GM23338 (cell line): ENCODE measurements at regions not wholly inside any gene's neighbourhood (a gene's known extent, or its start where the extent isn't known, plus 50 kb on each side); places are given as distances from the start of the nearest gene placed in this dataset.

Experiments used
- ATAC-seq: fragments of 200-7000 bp; cut with Tn5 transposase; 3 replicates; pipeline ENCODE4 v1.9.1; 2020
- DNase-seq: peaks from one replicate; pipeline ENCODE4 v3.0.0-alpha.2; 2015; ENCODE audit warnings: low spot score
- H2AFZ ChIP-seq: fragments of 200-600 bp; sonication (generic); 2 replicates; pipeline ENCODE4 v1.8.0; 2016; ENCODE audit warnings: antibody characterized with exemption, mild to moderate bottlenecking, moderate library complexity
- H3F3A ChIP-seq: fragments of 200-600 bp; sonication (generic); replicated peaks from 2 replicates; pipeline ENCODE4 v1.8.0; 2017; ENCODE audit warnings: antibody characterized with exemption, mixed run types, low read depth
- H3K27ac ChIP-seq: fragments of 200-600 bp; sonication (generic); 2 replicates; pipeline ENCODE4 v1.6.1; 2016; ENCODE audit warnings: low read depth
- H3K27me3 ChIP-seq: fragments of 200-600 bp; sonication (generic); 2 replicates; pipeline ENCODE4 v1.8.0; 2016; ENCODE audit warnings: mild to moderate bottlenecking, mixed run types, moderate library complexity; ENCODE audit not compliant: insufficient read depth
- H3K36me3 ChIP-seq: fragments of 200-600 bp; sonication (generic); 2 replicates; pipeline ENCODE4 v1.8.0; 2016; ENCODE audit warnings: mild to moderate bottlenecking; ENCODE audit not compliant: insufficient read depth
- H3K4me1 ChIP-seq: fragments of 200-600 bp; sonication (generic); 2 replicates; pipeline ENCODE4 v1.8.0; 2016; ENCODE audit warnings: mild to moderate bottlenecking, moderate library complexity; ENCODE audit not compliant: insufficient read depth
- H3K4me2 ChIP-seq: fragments of 200-600 bp; sonication (generic); 2 replicates; pipeline ENCODE4 v1.7.1; 2017; ENCODE audit warnings: mixed run types
- H3K4me3 ChIP-seq: fragments of 200-600 bp; sonication (generic); 2 replicates; pipeline ENCODE4 v1.6.1; 2016; ENCODE audit warnings: mixed run types
- H3K79me2 ChIP-seq: fragments of 200-600 bp; sonication (generic); replicated peaks from 2 replicates; pipeline ENCODE4 v1.8.0; 2017; ENCODE audit warnings: mild to moderate bottlenecking; ENCODE audit not compliant: insufficient read depth
- H3K9me2 ChIP-seq: fragments of 200-600 bp; sonication (generic); 2 replicates; pipeline ENCODE4 v1.8.0; 2017; ENCODE audit not compliant: insufficient read depth
- H4K20me1 ChIP-seq: fragments of 200-600 bp; sonication (generic); replicated peaks from 2 replicates; pipeline ENCODE4 v1.8.0; 2017; ENCODE audit warnings: mild to moderate bottlenecking; ENCODE audit not compliant: insufficient read depth
- H3K27ac Mint-ChIP-seq: 2 replicates; pipeline ENCODE4 v1.8.0; 2020; ENCODE audit warnings: inconsistent platforms, mild to moderate bottlenecking, moderate library complexity, mixed read lengths
- H3K27me3 Mint-ChIP-seq: 3 replicates; pipeline ENCODE4 v1.8.0; 2022; ENCODE audit warnings: low read depth, mild to moderate bottlenecking, moderate library complexity, mixed read lengths, inconsistent platforms; ENCODE audit not compliant: insufficient read depth, poor library complexity
- H3K36me3 Mint-ChIP-seq: 3 replicates; pipeline ENCODE4 v1.8.0; 2021; ENCODE audit warnings: low read depth, mild to moderate bottlenecking, inconsistent platforms, moderate library complexity, mixed read lengths
- H3K4me1 Mint-ChIP-seq: 3 replicates; pipeline ENCODE4 v1.8.0; 2020; ENCODE audit warnings: mild to moderate bottlenecking, inconsistent platforms, mixed read lengths
- H3K4me3 Mint-ChIP-seq: 3 replicates; pipeline ENCODE4 v1.8.0; 2021; ENCODE audit warnings: moderate library complexity, mild to moderate bottlenecking, inconsistent platforms, mixed read lengths
- H3K9me3 Mint-ChIP-seq: 3 replicates; pipeline ENCODE4 v1.8.0; 2020; ENCODE audit warnings: moderate library complexity, mild to moderate bottlenecking, inconsistent platforms, mixed read lengths
- EZH2 ChIP-seq: fragments of 200-600 bp; sonication (generic); IDR thresholded peaks from one replicate; pipeline ENCODE4 v1.8.0; 2017; ENCODE audit warnings: antibody characterized with exemption, mild to moderate bottlenecking, low read depth; ENCODE audit not compliant: unreplicated experiment
- EZH2phosphoT487 ChIP-seq: fragments of 200-600 bp; sonication (generic); IDR thresholded peaks from one replicate; pipeline ENCODE4 v1.8.1; 2018; ENCODE audit warnings: antibody characterized with exemption; ENCODE audit not compliant: unreplicated experiment
- JUNB ChIP-seq: IDR thresholded peaks from one replicate; pipeline ENCODE4 v1.6.1; 2016; ENCODE audit warnings: antibody characterized with exemption; ENCODE audit not compliant: unreplicated experiment
- NANOG ChIP-seq: IDR thresholded peaks from 2 replicates; pipeline ENCODE4 v1.6.1; 2016; ENCODE audit warnings: antibody characterized with exemption, borderline replicate concordance
- POLR2AphosphoS5 ChIP-seq: IDR thresholded peaks from 2 replicates; pipeline ENCODE4 v1.6.1; 2016; ENCODE audit warnings: antibody characterized with exemption, low read depth
- STAT1 ChIP-seq: IDR thresholded peaks from one replicate; pipeline ENCODE4 v1.6.1; 2016; ENCODE audit warnings: antibody characterized with exemption; ENCODE audit not compliant: unreplicated experiment
- TF ChIP-seq, protein P1 (sequence below): IDR thresholded peaks from 2 replicates; pipeline ENCODE4 v1.6.1; 2016; ENCODE audit warnings: antibody characterized with exemption
- TF ChIP-seq, protein P2 (sequence below), 2 experiments: fragments of 200-600 bp in 1 of 2; sonication (generic) in 1 of 2; conservative IDR thresholded peaks; 2 replicates each; pipeline versions ENCODE4 v1.5.1 to v1.6.1; 2016 to 2017; ENCODE audit warnings: antibody characterized with exemption in 2 of 2, low read depth in 2 of 2, mild to moderate bottlenecking in 2 of 2, moderate library complexity in 1 of 2
- TF ChIP-seq, protein P3 (sequence below): fragments of 250-450 bp; sonication (Bioruptor Pico); IDR thresholded peaks from 2 replicates; pipeline ENCODE4 v1.5.0; 2020; ENCODE audit warnings: mild to moderate bottlenecking, moderate library complexity

DNA sequence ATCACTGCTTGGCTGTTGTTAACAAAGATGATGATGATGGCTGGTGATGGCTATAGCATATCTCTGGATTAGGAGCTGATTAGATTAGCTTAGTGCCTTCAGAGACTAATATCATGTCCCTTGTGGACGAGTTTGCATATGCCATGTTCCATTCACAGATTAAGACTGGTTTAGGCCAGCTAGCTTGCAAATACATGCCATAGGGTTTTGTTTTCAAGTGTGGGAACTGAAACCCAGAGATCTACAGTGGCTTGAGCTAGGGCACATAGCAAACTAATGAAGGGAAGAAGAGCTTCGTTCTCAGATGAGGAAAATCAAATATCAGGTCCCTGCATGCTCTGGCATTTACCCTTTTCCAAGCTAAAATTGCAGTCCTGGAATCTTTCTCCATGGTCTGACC, 492.3 kb downstream of the MAGEE1 start:
- H3K4me1 Mint-ChIP-seq = no peaks in the 10 kb centered on the region
- Histone ChIP-seq H3K4me3 (no peak overlapping the region), H3K4me1 (no peaks in the 10 kb centered on the region), H3K4me2 (no peak overlapping the region), H3K79me2 (no peaks in the 10 kb centered on the region), H3K27ac (no peak overlapping the region), H3K9me2 (no peaks in the 10 kb centered on the region), H3K36me3 (no peaks in the 10 kb centered on the region), H3K27me3 (no peaks in the 10 kb centered on the region), H2AFZ (no peak overlapping the region), H4K20me1 (no peaks in the 10 kb centered on the region), H3F3A (no peaks in the 10 kb centered on the region)
- no peak for DNase-seq
- H3K27ac Mint-ChIP-seq = no peak overlapping the region
- no peak for TF ChIP-seq EZH2
- TF ChIP-seq, protein P1, sequence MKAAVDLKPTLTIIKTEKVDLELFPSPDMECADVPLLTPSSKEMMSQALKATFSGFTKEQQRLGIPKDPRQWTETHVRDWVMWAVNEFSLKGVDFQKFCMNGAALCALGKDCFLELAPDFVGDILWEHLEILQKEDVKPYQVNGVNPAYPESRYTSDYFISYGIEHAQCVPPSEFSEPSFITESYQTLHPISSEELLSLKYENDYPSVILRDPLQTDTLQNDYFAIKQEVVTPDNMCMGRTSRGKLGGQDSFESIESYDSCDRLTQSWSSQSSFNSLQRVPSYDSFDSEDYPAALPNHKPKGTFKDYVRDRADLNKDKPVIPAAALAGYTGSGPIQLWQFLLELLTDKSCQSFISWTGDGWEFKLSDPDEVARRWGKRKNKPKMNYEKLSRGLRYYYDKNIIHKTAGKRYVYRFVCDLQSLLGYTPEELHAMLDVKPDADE = no peak
- TF ChIP-seq, protein P2, sequence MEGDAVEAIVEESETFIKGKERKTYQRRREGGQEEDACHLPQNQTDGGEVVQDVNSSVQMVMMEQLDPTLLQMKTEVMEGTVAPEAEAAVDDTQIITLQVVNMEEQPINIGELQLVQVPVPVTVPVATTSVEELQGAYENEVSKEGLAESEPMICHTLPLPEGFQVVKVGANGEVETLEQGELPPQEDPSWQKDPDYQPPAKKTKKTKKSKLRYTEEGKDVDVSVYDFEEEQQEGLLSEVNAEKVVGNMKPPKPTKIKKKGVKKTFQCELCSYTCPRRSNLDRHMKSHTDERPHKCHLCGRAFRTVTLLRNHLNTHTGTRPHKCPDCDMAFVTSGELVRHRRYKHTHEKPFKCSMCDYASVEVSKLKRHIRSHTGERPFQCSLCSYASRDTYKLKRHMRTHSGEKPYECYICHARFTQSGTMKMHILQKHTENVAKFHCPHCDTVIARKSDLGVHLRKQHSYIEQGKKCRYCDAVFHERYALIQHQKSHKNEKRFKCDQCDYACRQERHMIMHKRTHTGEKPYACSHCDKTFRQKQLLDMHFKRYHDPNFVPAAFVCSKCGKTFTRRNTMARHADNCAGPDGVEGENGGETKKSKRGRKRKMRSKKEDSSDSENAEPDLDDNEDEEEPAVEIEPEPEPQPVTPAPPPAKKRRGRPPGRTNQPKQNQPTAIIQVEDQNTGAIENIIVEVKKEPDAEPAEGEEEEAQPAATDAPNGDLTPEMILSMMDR (conservative IDR thresholded peaks at IDR 0.05; ENCODE audit: low read depth in 2 of 2) = no peak
- no peak for TF ChIP-seq NANOG
- no peak for TF ChIP-seq JUNB
- no peak for ATAC-seq
- H3K27me3 Mint-ChIP-seq = no peaks in the 10 kb centered on the region
- no peaks in the 10 kb centered on the region; the same call in 2 of the 3 replicates for H3K36me3 Mint-ChIP-seq
- H3K9me3 Mint-ChIP-seq = peaks cover 19% of the 10 kb centered on the region; the same call in 2 of the 3 replicates
- no peak overlapping the region for H3K4me3 Mint-ChIP-seq

DNA sequence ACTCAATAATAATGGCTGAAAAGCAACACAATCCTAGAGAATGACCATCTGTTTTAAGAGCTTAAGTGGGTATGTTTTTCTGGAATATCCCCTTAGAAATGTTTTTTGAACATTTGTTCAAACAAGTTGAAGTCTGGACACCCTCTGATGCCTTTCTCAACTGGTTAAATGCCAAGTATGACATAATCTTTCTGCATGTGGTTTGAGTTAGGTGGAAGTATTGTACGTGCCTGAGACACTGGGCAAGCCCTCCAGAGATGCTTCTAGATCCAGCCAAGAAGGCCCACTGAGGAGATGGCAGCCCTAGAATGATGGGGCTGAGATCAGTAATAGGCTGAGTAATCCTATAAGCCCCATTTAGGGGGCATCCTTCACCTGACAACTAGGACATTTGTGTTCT, 493.1 kb downstream of the MAGEE1 start:
- no peaks in the 10 kb centered on the region for H3K9me2 ChIP-seq
- H3F3A ChIP-seq = no peaks in the 10 kb centered on the region
- no peak overlapping the region for H2AFZ ChIP-seq
- H3K27me3 Mint-ChIP-seq = no peaks in the 10 kb centered on the region
- DNase-seq (no peak), ATAC-seq (no peak)
- H3K4me3 Mint-ChIP-seq = no peak overlapping the region
- H4K20me1 ChIP-seq = no peaks in the 10 kb centered on the region
- no peaks in the 10 kb centered on the region for H3K4me1 Mint-ChIP-seq
- no peak overlapping the region for H3K27ac Mint-ChIP-seq
- peaks cover 20% of the 10 kb centered on the region; the same call in 2 of the 3 replicates for H3K9me3 Mint-ChIP-seq
- H3K27ac ChIP-seq = no peak overlapping the region
- TF ChIP-seq EZH2phosphoT487 (no peak), POLR2AphosphoS5 (no peak), STAT1 (no peak), JUNB (no peak)
- TF ChIP-seq, protein P3, sequence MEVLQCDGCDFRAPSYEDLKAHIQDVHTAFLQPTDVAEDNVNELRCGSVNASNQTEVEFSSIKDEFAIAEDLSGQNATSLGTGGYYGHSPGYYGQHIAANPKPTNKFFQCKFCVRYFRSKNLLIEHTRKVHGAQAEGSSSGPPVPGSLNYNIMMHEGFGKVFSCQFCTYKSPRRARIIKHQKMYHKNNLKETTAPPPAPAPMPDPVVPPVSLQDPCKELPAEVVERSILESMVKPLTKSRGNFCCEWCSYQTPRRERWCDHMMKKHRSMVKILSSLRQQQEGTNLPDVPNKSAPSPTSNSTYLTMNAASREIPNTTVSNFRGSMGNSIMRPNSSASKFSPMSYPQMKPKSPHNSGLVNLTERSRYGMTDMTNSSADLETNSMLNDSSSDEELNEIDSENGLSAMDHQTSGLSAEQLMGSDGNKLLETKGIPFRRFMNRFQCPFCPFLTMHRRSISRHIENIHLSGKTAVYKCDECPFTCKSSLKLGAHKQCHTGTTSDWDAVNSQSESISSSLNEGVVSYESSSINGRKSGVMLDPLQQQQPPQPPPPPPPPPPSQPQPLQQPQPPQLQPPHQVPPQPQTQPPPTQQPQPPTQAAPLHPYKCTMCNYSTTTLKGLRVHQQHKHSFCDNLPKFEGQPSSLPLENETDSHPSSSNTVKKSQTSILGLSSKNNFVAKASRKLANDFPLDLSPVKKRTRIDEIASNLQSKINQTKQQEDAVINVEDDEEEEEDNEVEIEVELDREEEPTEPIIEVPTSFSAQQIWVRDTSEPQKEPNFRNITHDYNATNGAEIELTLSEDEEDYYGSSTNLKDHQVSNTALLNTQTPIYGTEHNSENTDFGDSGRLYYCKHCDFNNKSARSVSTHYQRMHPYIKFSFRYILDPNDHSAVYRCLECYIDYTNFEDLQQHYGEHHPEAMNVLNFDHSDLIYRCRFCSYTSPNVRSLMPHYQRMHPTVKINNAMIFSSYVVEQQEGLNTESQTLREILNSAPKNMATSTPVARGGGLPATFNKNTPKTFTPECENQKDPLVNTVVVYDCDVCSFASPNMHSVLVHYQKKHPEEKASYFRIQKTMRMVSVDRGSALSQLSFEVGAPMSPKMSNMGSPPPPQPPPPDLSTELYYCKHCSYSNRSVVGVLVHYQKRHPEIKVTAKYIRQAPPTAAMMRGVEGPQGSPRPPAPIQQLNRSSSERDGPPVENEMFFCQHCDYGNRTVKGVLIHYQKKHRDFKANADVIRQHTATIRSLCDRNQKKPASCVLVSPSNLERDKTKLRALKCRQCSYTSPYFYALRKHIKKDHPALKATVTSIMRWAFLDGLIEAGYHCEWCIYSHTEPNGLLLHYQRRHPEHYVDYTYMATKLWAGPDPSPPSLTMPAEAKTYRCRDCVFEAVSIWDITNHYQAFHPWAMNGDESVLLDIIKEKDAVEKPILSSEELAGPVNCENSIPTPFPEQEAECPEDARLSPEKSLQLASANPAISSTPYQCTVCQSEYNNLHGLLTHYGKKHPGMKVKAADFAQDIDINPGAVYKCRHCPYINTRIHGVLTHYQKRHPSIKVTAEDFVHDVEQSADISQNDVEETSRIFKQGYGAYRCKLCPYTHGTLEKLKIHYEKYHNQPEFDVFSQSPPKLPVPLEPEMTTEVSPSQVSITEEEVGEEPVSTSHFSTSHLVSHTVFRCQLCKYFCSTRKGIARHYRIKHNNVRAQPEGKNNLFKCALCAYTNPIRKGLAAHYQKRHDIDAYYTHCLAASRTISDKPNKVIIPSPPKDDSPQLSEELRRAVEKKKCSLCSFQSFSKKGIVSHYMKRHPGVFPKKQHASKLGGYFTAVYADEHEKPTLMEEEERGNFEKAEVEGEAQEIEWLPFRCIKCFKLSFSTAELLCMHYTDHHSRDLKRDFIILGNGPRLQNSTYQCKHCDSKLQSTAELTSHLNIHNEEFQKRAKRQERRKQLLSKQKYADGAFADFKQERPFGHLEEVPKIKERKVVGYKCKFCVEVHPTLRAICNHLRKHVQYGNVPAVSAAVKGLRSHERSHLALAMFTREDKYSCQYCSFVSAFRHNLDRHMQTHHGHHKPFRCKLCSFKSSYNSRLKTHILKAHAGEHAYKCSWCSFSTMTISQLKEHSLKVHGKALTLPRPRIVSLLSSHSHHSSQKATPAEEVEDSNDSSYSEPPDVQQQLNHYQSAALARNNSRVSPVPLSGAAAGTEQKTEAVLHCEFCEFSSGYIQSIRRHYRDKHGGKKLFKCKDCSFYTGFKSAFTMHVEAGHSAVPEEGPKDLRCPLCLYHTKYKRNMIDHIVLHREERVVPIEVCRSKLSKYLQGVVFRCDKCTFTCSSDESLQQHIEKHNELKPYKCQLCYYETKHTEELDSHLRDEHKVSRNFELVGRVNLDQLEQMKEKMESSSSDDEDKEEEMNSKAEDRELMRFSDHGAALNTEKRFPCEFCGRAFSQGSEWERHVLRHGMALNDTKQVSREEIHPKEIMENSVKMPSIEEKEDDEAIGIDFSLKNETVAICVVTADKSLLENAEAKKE = no peak
- TF ChIP-seq, protein P1 = no peak
- TF ChIP-seq, protein P2 (conservative IDR thresholded peaks at IDR 0.05; ENCODE audit: low read depth in 2 of 2) = no peak
- no peaks in the 10 kb centered on the region for H3K4me1 ChIP-seq
- H3K27me3 ChIP-seq = no peaks in the 10 kb centered on the region
- H3K4me2 ChIP-seq = no peak overlapping the region
- no peak overlapping the region for H3K4me3 ChIP-seq
- no peaks in the 10 kb centered on the region for H3K36me3 ChIP-seq
- no peaks in the 10 kb centered on the region for H3K79me2 ChIP-seq
- H3K36me3 Mint-ChIP-seq = no peaks in the 10 kb centered on the region; the same call in 1 of the 3 replicates
